Stimulated activated CD4-positive, alpha-beta T cell treated with anti-CD3 and anti-CD28 coated beads, Interleukin-2, amount 100 ng/mL, for 24 hours (primary cell): ENCODE measurements at regions not wholly inside any gene's neighbourhood (a gene's known extent, or its start where the extent isn't known, plus 50 kb on each side); places are given as distances from the start of the nearest gene placed in this dataset.

ENCODE experiments used
- DNase-seq, 2 donors: peaks; one replicate each; pipeline ENCODE4 v3.0.0-alpha.2; 2020

DNA sequence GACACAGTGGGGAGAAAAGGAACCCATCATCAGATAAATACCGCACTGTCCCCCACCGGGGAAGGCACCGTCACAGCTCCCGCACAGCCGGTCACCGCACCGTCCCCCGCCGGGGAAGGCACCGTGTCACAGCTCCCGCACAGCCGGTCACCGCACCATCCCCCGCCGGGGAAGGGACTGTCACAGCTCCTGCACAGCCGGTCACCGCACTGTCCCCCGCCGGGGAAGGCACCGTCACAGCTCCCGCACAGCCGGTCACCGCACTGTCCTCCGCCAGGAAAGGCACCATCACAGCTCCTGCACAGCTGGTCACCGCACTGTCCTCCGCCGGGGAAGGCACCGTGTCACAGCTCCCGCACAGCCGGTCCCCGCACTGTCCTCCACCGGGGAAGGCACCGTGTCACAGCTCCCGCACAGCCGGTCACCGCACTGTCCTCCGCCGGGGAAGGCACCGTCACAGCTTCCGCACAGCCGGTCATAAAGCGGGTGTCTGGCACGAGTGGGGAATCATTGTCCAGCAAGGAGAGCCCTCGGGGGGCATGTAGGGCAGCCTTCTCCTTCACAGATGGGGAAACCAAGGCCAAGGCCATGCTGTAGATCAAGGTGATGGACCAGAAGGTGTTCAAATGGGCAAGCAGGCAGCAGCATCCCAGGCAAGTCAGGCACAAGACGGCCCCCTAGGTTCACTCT, 280.1 kb downstream of the NPHP4 start:
- DNase-seq, result no peak

DNA sequence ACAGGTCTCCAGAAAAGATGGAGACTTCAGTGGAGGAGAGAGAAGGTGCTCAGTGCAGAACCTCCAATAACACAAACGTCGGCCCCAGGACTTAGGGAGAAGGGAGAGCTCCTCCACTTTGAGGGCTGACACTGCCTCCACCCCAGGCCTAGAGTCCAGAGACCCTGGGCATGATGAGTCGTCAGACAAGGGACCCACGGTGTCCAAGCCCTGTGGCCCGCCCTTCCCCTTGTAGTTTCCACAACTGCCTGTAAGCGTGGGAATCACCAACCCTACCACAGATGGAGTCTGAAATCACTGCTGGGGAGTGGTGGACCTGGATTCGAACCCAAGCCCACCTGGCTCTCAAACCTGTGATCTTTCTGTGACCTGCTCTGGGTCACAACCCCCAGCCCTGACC, 281.1 kb downstream of the NPHP4 start:
- no peak for DNase-seq

- no peak for DNase-seq
Measured at GRCh38 chr1:5709976-5710375, 282.2 kb downstream of the NPHP4 start.

DNA sequence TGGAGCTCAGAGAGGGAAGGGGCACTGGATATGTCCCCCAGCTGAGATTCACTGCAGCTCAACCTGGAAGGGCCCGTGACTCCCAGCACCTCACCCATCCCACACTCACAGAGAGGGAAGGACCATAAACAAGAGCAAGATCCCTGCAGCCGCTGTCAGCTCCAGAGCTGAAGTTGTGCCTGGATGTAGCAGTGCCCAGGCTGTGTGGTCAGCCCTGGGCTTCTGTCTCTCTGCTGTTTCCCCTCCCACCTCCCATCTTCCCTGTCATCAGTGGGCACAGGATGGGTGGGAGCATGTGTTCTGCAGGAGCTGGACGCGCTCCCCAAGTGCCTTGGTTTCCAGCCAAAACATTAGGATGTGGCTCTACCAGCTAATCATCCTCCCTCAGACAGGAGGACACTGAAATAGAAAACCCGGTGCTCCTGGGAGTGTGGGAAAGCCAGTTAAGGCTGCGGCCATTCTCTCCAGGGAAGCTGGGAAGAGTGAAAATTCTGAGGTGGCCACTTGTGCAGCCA, 282.7 kb downstream of the NPHP4 start:
- no peak for DNase-seq

DNA sequence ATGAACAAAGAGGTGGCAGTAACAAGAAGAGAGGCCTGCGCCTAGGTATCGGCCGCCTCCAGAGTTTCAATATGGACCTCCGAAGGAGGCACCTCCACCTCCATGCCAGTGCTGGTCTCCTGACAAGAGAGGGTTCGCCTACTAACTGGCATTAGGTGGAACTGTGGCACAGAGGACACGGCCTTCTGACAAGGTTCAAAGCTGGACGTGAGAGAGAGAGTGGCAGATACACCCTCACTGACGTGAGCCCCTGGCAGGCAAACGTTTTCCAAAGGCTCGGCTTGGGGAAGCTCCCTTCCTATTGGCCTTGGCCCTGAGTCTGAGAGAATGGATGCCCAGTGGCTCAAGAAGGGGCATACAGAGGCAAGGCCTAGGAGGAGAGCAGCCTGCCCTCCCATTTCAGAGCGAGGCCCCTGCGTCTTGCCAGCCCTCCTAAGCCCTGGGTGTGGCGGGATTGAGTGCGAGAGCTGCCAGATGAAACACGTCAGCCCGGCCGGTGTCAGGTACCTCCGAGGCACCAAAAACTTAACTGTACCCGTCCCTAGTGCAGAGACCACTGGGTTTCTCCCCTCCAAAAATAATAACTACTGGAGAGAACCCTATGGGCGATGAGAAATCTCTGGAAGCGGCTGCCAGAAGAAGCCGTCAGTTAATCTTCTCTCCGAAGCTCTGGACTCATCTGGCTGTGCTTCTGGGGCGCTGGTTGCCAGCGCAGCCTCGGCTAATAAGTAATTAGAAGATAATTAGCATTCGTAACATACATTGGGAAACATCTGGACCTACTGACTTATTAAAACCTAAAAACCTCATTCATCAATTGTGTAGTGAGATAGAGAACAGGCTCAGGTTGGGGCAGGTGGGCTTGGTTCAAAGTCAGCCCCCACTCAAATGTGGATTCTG, 283.6 kb downstream of the NPHP4 start:
- DNase-seq, result no peak

DNA sequence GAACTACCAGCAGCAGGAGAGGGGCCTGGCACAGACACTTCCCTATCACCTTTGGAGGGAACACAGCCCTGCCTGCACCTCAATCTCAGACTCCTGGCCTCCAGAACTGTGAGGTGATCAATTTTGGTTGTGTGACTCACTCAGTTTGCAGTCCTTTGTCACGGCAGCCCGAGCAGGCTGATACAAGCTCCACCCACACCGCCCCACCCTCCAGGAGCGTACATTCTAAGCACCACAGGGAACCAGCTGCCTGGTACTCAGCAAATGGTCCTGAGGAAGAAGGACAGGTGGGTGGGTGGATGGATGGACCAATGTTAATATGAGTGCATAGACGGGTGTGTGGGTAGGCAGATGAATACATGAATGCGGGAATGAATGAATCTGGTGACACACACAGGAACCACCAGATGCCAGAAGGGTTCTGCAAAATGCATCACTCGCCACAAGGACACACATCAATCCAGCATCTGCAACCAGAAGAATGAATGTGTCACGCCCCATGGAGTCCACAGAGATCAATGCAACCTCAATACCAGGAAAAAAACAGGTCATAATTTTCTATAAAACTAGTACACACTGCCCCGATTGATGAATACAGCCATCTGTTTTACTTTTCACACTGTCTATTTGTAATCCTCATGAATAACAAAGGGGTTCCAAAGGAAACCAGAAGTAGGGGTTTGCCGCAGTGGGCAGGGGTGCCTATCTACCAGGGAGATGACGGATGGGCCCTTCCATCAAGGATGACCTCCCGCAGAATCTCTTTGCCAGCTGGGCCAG, 284.5 kb downstream of the NPHP4 start:
- DNase-seq, result no peak

DNA sequence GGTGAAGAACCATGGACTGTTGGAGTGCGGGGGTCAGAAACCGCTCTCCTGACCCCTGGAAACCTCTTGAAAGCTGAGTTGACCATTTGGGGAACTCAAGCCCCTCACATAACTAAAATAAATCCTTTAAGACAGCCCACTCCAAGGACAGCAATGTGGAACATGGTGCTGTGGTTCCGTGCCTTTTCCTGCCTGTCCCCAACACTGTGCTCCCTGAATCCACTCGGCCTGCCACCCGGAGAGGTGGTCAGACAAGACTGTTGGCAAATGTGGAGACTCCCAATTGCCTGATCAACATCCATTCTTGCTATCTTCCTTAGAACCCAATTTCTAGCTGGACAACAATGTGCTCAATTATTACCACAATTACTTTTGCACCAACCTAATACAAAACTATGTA, 286.0 kb downstream of the NPHP4 start:
- DNase-seq, result no peak

- DNase-seq, result no peak
Measured at GRCh38 chr1:5705751-5706150, 286.5 kb downstream of the NPHP4 start.

DNA sequence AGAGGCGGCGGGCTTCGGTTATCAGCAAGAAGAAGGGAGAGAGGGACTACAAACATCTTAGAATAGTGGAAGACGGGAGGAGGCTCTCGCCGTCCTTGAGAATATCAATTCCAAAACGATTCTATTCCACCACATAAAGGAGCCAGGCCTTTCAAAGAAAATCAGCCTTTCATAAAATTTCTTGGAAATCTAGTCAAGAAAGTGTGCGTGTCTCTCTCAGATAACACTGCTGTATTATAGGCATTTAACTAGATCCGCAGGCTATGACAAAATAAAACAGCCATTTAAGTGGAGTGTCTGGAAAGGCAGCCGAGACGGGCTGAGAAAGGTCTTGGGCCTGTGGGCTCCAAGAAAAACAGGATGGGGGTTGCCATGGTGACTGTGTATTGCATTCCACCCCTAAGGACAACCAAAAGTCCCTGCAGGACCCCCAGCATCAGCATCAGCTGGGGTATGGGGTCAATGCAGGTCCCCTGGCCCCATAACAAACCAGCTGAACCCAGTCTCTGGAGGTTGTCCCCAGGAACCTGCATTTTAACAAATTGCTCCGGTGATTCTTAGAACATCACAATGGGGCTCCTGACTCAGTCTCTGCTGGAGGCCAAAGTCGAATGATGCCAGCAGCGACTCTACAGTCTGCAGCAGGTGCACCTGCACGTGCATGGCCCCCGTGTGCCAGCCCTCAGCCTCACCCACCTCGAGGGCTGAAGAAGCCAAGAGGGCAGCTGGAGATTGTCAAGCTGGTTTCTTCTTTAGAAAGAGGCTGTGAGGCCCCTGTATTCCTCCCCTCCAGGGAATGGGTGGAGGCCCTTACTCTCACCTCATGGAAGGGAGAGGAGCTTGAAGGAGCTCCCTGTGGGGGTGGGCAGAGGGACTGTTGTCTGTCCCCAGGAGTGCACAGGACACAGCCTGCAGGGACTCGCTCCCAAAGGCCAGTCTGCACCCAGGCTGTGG, 287.4 kb downstream of the NPHP4 start:
- DNase-seq, result no peak

- no peak for DNase-seq
Measured at GRCh38 chr1:5701642-5702041, 290.6 kb downstream of the NPHP4 start.

GRCh38 chr1:5693568-5693967, 298.7 kb downstream of the NPHP4 start:
- no peak for DNase-seq

GRCh38 chr1:5692664-5693063, 299.6 kb downstream of the NPHP4 start:
- DNase-seq, result no peak

GRCh38 chr1:5691795-5692509, 300.3 kb downstream of the NPHP4 start:
- no peak for DNase-seq

GRCh38 chr1:5690898-5691297, 301.3 kb downstream of the NPHP4 start:
- DNase-seq, result no peak

DNA sequence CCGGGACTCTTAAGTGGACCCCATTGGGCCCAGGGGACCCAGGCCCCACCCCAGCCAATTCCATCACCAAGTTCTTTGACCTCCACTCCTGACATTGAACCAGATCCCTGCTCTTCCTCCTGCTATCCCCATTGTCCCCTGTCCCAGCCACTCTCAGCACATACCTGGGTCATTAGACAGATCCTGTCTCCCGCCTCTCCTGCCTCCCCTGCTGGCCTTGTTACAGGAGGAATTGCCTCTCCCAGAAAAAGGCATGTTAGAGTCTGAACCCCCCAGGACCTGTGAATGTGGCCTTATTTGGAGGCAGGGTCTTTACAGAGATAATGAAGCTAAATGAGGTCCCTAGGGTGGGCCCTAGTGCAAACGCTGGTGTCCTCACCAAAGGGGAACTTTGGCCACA, 301.9 kb downstream of the NPHP4 start:
- no peak for DNase-seq

DNA sequence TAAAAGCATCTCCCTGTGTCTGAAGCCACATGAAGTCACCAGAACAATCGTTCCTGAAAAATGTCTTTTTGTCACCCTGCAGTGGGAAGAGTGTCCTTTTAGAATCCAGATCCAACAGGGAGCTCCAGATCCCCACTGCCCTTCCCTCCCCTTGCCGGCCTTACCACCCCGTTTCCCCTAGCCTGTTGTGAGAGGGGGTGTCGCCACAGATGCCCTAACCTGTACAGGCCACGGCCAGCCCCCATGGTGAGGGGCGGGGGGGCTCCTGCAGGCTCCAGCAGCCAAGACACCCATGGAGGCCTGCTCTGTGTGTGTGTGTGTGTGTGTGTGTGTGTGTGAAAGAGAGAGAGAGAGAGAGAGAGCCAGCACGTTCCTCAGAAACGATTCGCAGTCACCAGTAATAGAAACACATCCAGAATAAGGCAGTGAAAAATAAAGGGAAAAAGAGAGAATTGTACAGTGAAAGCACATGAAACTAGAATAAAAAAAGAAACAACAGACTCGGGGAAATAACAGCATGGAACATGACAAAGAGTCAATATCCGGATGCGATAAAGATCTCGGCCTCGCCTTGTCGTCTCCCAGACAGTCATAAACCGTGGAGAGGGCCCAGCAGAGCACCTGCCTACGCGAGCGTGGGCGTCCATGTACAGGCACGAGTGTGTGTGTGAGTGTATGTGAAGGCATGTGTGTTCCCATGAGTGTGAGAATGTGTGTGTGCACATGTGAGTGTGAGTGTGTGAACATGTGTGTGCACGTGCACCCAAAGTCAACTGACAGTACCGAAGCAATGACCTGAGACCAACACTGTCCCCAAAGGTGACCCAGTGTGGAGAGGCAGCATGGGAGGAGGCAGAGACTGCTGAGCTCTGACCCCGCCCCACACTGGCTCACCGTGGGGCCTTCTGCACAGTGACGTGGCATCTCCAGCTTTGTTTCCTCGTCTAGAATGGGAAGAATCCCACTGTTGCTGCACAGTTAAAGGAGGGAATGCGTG, 303.8 kb downstream of the NPHP4 start:
- no peak for DNase-seq

GRCh38 chr1:5686925-5687706, 305.1 kb downstream of the NPHP4 start:
- DNase-seq, result no peak

- no peak for DNase-seq
Measured at GRCh38 chr1:5686195-5686594, 306.0 kb downstream of the NPHP4 start.

GRCh38 chr1:5685446-5686040, 306.7 kb downstream of the NPHP4 start:
- DNase-seq, result no peak
